ENCODE measurements at regions not wholly inside any gene's neighbourhood (a gene's known extent, or its start where the extent isn't known, plus 50 kb on each side); places are given as distances from the start of the nearest gene placed in this dataset.

DNA sequence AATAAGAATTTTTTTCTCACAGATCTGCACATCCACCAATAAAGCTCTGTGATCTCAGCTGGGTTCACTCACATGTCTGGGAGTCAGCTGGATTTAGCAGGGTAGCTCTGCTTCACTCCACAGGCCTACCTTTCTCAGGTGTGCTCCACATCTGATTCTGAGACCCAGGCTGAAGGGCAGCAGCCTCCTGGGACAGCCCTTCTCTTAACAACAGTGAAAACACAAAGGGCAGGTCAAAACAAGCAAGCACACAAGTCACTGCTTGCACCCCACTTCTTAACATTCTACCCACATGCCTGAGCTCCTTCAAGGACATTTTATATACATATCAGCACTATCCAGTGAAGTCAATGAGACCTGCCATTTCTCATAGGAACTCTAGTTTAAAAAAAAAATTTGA lies 96.0 kb upstream of the MAP3K4 start:
- Histone ChIP-seq H3K9ac (ENCODE audit: low read depth in 1 of 2, low read length in 2 of 2) (no peak overlapping the region), H3K4me1 (ENCODE audit: control insufficient read depth in 4 of 4, insufficient read depth in 4 of 4, low read length in 3 of 4) (no peaks in the 10 kb centered on the region), H3K9me3 (ENCODE audit: control insufficient read depth in 4 of 4, low read length in 3 of 4) (no peaks in the 10 kb centered on the region), H3K27me3 (ENCODE audit: control insufficient read depth in 4 of 4, insufficient read depth in 4 of 4, low read length in 3 of 4) (no peaks in the 10 kb centered on the region), H3K27ac (ENCODE audit: low read depth in 1 of 2, low read length in 2 of 2) (no peak overlapping the region), H3K4me3 (ENCODE audit: low read depth in 1 of 3, low read length in 3 of 3) (no peak overlapping the region), H3K36me3 (ENCODE audit: control insufficient read depth in 4 of 4, insufficient read depth in 3 of 4, low read depth in 1 of 4, low read length in 3 of 4) (no peaks in the 10 kb centered on the region)
- TF ChIP-seq RXRA (IDR thresholded peaks at IDR 0.05), result no peak
- no peak for TF ChIP-seq TAF1 (conservative IDR thresholded peaks at IDR 0.05)
- TF ChIP-seq MAX (IDR thresholded peaks at IDR 0.05), result no peak
- TF ChIP-seq JUND (IDR thresholded peaks at IDR 0.05), result no peak
- no peak for DNase-seq (ENCODE audit: low spot score)

DNA sequence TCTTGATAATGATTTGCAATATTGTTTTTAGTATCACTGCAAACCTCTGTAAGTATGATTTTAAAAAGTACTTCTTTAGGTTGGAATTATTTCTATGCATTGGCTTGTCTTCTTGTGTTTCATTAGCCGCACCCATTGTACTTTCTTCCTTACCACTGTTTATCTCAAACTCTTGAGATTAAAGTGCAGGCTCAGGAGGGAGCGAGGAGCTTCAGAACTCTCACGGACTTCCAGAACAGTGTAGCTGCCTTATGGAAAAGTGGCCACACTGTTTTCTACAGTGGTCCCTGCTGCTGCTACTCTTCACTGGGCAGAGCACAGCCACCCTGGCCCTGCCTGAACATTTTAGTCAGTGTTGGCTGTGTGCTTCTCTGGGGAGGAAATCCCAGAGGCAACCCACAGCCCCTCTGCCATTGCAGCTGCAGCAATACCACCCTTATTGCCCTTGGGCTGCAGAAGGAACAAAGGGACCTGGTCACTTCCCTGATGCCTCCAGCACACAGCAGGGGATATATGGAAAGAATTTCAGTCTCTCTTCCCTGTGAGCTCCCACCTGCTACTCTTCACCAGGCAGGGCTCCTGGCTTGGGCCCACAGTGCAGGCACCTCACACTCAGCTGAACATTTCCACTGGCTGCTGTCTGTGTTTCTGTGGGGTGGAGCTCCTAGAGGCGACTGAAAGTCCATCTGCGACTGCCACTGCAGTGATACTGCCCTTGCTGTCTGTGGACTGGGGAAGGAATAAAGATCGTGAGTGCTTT lies 91.7 kb upstream of the MAP3K4 start:
- no peaks in the 10 kb centered on the region for H3K9me3 ChIP-seq (ENCODE audit: control insufficient read depth in 4 of 4, low read length in 3 of 4)
- H3K4me3 ChIP-seq (ENCODE audit: low read depth in 1 of 3, low read length in 3 of 3), result no peak overlapping the region
- TF ChIP-seq JUND (IDR thresholded peaks at IDR 0.05) (no peak), RAD21 (IDR thresholded peaks at IDR 0.05) (no peak), HNF4A (conservative IDR thresholded peaks at IDR 0.05) (no peak), RXRA (IDR thresholded peaks at IDR 0.05) (no peak), YY1 (IDR thresholded peaks at IDR 0.05) (no peak), FOXA1 (IDR thresholded peaks at IDR 0.05) (no peak), FOXA2 (IDR thresholded peaks at IDR 0.05) (no peak), EGR1 (IDR thresholded peaks at IDR 0.05; ENCODE audit: low read depth in 2 of 2) (no peak)
- TF ChIP-seq, protein P1, sequence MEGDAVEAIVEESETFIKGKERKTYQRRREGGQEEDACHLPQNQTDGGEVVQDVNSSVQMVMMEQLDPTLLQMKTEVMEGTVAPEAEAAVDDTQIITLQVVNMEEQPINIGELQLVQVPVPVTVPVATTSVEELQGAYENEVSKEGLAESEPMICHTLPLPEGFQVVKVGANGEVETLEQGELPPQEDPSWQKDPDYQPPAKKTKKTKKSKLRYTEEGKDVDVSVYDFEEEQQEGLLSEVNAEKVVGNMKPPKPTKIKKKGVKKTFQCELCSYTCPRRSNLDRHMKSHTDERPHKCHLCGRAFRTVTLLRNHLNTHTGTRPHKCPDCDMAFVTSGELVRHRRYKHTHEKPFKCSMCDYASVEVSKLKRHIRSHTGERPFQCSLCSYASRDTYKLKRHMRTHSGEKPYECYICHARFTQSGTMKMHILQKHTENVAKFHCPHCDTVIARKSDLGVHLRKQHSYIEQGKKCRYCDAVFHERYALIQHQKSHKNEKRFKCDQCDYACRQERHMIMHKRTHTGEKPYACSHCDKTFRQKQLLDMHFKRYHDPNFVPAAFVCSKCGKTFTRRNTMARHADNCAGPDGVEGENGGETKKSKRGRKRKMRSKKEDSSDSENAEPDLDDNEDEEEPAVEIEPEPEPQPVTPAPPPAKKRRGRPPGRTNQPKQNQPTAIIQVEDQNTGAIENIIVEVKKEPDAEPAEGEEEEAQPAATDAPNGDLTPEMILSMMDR (IDR thresholded peaks at IDR 0.05; ENCODE audit: low read depth, low read length, missing input control), result no peak
- H3K9ac ChIP-seq (ENCODE audit: low read depth in 1 of 2, low read length in 2 of 2), result no peak overlapping the region
- H3K36me3 ChIP-seq (ENCODE audit: control insufficient read depth in 4 of 4, insufficient read depth in 3 of 4, low read depth in 1 of 4, low read length in 3 of 4), result no peaks in the 10 kb centered on the region
- no peaks in the 10 kb centered on the region for H3K27me3 ChIP-seq (ENCODE audit: control insufficient read depth in 4 of 4, insufficient read depth in 4 of 4, low read length in 3 of 4)
- H3K27ac ChIP-seq (ENCODE audit: low read depth in 1 of 2, low read length in 2 of 2), result no peak overlapping the region
- 82% methylated on average over 6 of the region's 6 CpGs for WGBS
- H3K4me1 ChIP-seq (ENCODE audit: control insufficient read depth in 4 of 4, insufficient read depth in 4 of 4, low read length in 3 of 4), result no peaks in the 10 kb centered on the region
- DNase-seq (ENCODE audit: low spot score), result no peak

DNA sequence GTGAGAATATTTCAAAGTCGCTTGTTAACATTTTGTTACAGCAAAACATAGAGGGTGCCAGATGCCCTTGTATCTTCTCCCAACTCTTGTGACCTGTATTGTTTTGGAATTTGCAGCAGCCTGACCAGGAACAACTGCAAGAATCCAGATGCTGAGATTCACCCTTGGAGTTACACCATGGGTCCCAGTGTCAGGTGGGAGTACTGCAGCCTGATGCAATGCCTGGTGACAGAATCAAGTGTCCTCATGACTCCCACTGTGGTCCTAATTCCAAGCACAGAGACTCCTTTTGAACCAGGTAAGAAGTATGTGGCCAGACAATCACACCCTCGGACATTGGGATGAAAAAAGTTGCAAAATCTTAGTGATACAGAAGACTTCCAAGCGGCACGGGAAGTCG lies 79.6 kb upstream of the MAP3K4 start:
- no peak overlapping the region for H3K27ac ChIP-seq (ENCODE audit: low read depth in 1 of 2, low read length in 2 of 2)
- no peaks in the 10 kb centered on the region for H3K4me1 ChIP-seq (ENCODE audit: control insufficient read depth in 4 of 4, insufficient read depth in 4 of 4, low read length in 3 of 4)
- TF ChIP-seq FOXA1 (IDR thresholded peaks at IDR 0.05) (no peak), SP1 (IDR thresholded peaks at IDR 0.05) (no peak), NR2F2 (IDR thresholded peaks at IDR 0.05) (no peak), TAF1 (conservative IDR thresholded peaks at IDR 0.05) (no peak)
- 93% methylated on average over 5 of the region's 5 CpGs for WGBS
- H3K9ac ChIP-seq (ENCODE audit: low read depth in 1 of 2, low read length in 2 of 2), result no peak overlapping the region
- no peaks in the 10 kb centered on the region for H3K36me3 ChIP-seq (ENCODE audit: control insufficient read depth in 4 of 4, insufficient read depth in 3 of 4, low read depth in 1 of 4, low read length in 3 of 4)
- H3K9me3 ChIP-seq (ENCODE audit: control insufficient read depth in 4 of 4, low read length in 3 of 4), result peaks cover 0 to 4% (median 2%) of the 10 kb centered on the region in 4 donors
- H3K27me3 ChIP-seq (ENCODE audit: control insufficient read depth in 4 of 4, insufficient read depth in 4 of 4, low read length in 3 of 4), result no peaks in the 10 kb centered on the region
- no peak for DNase-seq (ENCODE audit: low spot score)
- H3K4me3 ChIP-seq (ENCODE audit: low read depth in 1 of 3, low read length in 3 of 3), result no peak overlapping the region
